Right lobe of liver (tissue), 6 donors: ENCODE measurements at regions not wholly inside any gene's neighbourhood (a gene's known extent, or its start where the extent isn't known, plus 50 kb on each side); places are given as distances from the start of the nearest gene placed in this dataset.
"Not testable (repeated sequence)": the region's sequence is repeated elsewhere in the genome, so short reads cannot be mapped to it uniquely, and the experiment has no call there.

Experiments
- ATAC-seq, 4 donors: fragments of 200-7000 bp; cut with Tn5 transposase; one replicate each; pipeline ENCODE4 v1.9.1; 2020; ENCODE audit warnings: mild to moderate bottlenecking in 4 of 4, moderate library complexity in 4 of 4
- DNase-seq, 3 donors: peaks; one replicate each; pipeline ENCODE4 v3.0.0-alpha.2; 2020
- H3K27ac ChIP-seq, 3 donors: fragments of 200-600 bp; one replicate each; pipeline ENCODE4 v1.8.0; 2022
- H3K27me3 ChIP-seq, 2 donors: fragments of 200-600 bp; one replicate each; pipeline ENCODE4 v1.8.0; 2022
- H3K36me3 ChIP-seq, 4 donors: fragments of 200-600 bp; sonication (generic) in 1 of 4; one replicate each; pipeline versions ENCODE4 v1.5.1 to v1.8.0; 2017 to 2022; ENCODE audit warnings: control low read depth in 1 of 4
- H3K4me1 ChIP-seq, 4 donors: fragments of 200-600 bp; sonication (generic) in 1 of 4; one replicate each; pipeline versions ENCODE4 v1.5.1 to v1.8.0; 2017 to 2022; ENCODE audit warnings: control low read depth in 1 of 4
- H3K4me3 ChIP-seq, 3 donors: fragments of 200-600 bp; one replicate each; pipeline ENCODE4 v1.8.0; 2022
- H3K9me3 ChIP-seq, 4 donors: fragments of 200-600 bp; sonication (generic) in 1 of 4; one replicate each; pipeline versions ENCODE4 v1.5.1 to v1.8.0; 2017 to 2022; ENCODE audit warnings: control low read depth in 1 of 4
- POLR2A ChIP-seq: fragments of 450-650 bp; IDR thresholded peaks from one replicate; pipeline ENCODE4 v1.6.1; 2017; ENCODE audit warnings: antibody characterized with exemption, mild to moderate bottlenecking
- WGBS: methylation state at CpG from one replicate; pipeline ENCODE4 v1.1.6; 2018; ENCODE audit warnings: low coverage, low lambda C conversion rate; ENCODE audit not compliant: insufficient coverage; ENCODE audit errors: missing lambda C conversion rate; 5-methylcytosine and 5-hydroxymethylcytosine counted together
- intact Hi-C, 2 donors: fragments of 100-400 bp; cut with DNase I; formaldehyde crosslinking; loops; one replicate each; pipeline versions ENCODE4 v1.11.2 to v1.14.1; 2022
- TF ChIP-seq, protein P1 (sequence below), 4 donors: fragments of 200-600 bp in 3 of 4; fragments of 450-650 bp in 1 of 4; IDR thresholded peaks; one replicate each; pipeline versions ENCODE4 v1.5.1 to v1.8.0; 2016 to 2022; ENCODE audit warnings: antibody characterized with exemption in 4 of 4, mild to moderate bottlenecking in 2 of 4
- donor health status: DM: no; HTN: yes; CAD: no.
- donor health status: DM: no; HTN: no; CAD: no.
- donor health status: DM: no; HTN: no; CAD: no.
- donor health status: DM: no; HTN: yes; CAD: no.
- donor health status: DM: no; HTN: yes; CAD: no.

DNA sequence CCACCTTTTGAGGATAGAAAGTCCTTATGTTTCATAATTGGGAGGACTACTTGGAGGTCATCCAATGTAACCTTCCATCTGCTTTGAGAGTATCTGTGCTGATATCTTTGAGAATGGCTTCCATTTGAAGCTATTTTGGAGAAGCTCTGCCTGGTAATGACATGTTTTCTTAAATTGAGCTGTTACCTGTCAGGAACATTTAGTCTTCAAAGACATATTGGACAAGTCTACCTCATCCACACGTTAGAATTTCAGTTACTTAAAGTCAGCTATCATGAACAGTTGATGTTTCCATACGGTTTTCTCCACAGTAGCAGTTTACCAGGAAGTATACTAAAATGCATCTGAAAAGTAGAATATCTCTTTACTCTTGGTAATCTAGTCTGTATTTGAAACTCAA, 318.5 kb downstream of the EDEM1 start:
- no peak overlapping the region for H3K27ac ChIP-seq
- H3K4me1 ChIP-seq = no peaks in the 10 kb centered on the region
- WGBS = 30% methylated on average over 2 of the region's 2 CpGs
- no peaks in the 10 kb centered on the region for H3K27me3 ChIP-seq
- TF ChIP-seq, protein P1, sequence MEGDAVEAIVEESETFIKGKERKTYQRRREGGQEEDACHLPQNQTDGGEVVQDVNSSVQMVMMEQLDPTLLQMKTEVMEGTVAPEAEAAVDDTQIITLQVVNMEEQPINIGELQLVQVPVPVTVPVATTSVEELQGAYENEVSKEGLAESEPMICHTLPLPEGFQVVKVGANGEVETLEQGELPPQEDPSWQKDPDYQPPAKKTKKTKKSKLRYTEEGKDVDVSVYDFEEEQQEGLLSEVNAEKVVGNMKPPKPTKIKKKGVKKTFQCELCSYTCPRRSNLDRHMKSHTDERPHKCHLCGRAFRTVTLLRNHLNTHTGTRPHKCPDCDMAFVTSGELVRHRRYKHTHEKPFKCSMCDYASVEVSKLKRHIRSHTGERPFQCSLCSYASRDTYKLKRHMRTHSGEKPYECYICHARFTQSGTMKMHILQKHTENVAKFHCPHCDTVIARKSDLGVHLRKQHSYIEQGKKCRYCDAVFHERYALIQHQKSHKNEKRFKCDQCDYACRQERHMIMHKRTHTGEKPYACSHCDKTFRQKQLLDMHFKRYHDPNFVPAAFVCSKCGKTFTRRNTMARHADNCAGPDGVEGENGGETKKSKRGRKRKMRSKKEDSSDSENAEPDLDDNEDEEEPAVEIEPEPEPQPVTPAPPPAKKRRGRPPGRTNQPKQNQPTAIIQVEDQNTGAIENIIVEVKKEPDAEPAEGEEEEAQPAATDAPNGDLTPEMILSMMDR (IDR thresholded peaks at IDR 0.05) = no peak
- no peak for TF ChIP-seq POLR2A
- DNase-seq (no peak), ATAC-seq (no peak)
- intact Hi-C loops = no loop called here
- H3K4me3 ChIP-seq = no peak overlapping the region
- H3K9me3 ChIP-seq = no peaks in the 10 kb centered on the region
- H3K36me3 ChIP-seq = no peaks in the 10 kb centered on the region

DNA sequence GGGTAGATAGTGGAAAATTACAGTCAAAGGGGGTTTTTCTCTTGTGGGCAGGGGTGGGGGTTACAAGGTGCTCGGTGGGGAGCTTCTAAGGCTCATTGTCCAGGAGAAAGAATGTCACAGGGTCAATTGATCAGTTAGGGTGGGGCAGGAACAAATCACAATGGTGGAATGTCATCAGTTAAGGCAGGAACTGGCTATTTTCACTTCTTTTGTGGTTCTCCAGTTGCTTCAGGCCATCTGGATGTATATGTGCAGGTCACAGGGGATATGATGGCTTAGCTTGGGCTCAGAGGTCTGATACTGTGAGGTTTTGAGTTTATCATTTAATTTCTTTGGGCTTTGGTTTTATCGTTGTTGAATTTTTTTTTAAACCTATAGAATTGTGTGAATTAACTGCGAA, 321.4 kb downstream of the EDEM1 start:
- ATAC-seq, H3K27me3 ChIP-seq, H3K4me1 ChIP-seq, intact Hi-C loops, H3K36me3 ChIP-seq, H3K4me3 ChIP-seq, H3K9me3 ChIP-seq, DNase-seq, H3K27ac ChIP-seq: not testable (repeated sequence)
- 38% methylated on average over 3 of the region's 3 CpGs for WGBS

DNA sequence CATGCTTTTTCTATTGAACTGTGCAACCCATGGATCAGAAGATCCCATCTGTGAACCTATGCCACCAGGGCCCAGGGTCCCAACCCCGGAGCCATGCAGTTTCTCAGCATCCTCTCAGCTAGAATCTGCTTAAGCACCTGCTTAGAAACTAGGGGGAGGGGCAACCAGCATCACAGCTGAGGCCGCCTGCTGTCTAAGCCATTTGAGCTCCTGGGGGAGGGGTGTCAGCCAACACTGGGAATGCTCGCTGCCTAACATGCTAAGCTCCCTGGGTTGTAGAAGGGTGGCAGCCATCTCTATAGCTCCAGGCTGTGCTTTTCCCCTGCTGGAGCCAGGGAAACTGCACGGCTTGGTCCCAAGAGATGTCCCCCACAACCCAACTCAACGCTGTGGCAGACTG, 322.8 kb downstream of the EDEM1 start:
- 79% methylated on average over 2 of the region's 5 CpGs for WGBS
- DNase-seq (no peak), ATAC-seq (no peak)
- intact Hi-C loops = no loop called here
- Histone ChIP-seq H3K4me3 (no peak overlapping the region), H3K27me3 (no peaks in the 10 kb centered on the region), H3K27ac (no peak overlapping the region), H3K4me1 (no peaks in the 10 kb centered on the region), H3K36me3 (no peaks in the 10 kb centered on the region), H3K9me3 (no peaks in the 10 kb centered on the region)
- TF ChIP-seq POLR2A = no peak
- TF ChIP-seq, protein P1 (IDR thresholded peaks at IDR 0.05) = no peak

DNA sequence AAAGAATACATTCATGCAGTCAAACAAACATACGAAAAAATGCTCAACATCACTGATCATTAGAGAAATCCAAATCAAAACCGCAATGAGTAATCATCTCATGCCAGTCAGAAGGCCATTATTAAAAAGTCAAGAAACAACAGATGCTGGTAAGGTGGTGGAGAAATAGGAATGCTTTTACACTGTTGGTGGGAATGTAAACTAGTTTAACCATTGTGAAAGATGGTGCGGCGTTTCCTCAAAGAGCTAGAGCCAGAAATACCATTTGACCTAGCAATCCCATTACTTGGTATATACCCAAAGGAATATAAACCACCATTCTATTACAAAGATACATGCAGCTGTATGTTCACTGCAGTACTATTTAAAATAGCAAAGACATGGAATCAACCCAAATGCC, 330.4 kb downstream of the EDEM1 start:
- DNase-seq (no peak), ATAC-seq (no peak)
- no peaks in the 10 kb centered on the region for H3K9me3 ChIP-seq
- H3K4me3 ChIP-seq = no peak overlapping the region
- WGBS = 80% methylated on average over 4 of the region's 4 CpGs
- intact Hi-C loops = no loop called here
- H3K36me3 ChIP-seq = no peaks in the 10 kb centered on the region
- H3K4me1 ChIP-seq = no peaks in the 10 kb centered on the region
- TF ChIP-seq POLR2A = no peak
- TF ChIP-seq, protein P1 (IDR thresholded peaks at IDR 0.05) = no peak
- no peaks in the 10 kb centered on the region for H3K27me3 ChIP-seq
- no peak overlapping the region for H3K27ac ChIP-seq

DNA sequence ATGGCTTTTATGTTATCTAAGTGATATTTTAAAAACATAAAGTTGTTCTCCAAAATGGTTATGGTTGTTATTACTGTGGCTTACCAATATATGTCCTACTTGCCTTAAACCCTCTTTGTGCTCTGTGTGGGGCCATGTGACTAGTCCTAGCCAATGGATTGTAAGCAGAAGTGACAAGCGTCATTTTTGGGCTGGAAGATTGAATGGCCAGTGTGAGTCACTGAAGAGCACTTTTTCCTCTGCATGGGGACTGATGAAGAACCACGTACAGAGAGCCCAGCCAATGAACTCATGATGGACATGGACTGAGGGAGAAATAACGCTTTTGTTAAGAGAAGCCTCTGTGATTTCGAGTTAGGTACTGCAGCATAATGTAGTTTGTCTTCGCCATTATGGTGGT, 332.7 kb downstream of the EDEM1 start:
- no peak for TF ChIP-seq POLR2A
- TF ChIP-seq, protein P1 (IDR thresholded peaks at IDR 0.05) = no peak
- Histone ChIP-seq H3K9me3 (no peaks in the 10 kb centered on the region), H3K27me3 (no peaks in the 10 kb centered on the region), H3K4me3 (no peak overlapping the region), H3K36me3 (no peaks in the 10 kb centered on the region), H3K4me1 (no peaks in the 10 kb centered on the region), H3K27ac (no peak overlapping the region)
- DNase-seq = no peak
- no peak for ATAC-seq
- intact Hi-C loops = no loop called here
- WGBS = 53% methylated on average over 5 of the region's 5 CpGs
